ENCODE measurements at regions not wholly inside any gene's neighbourhood (a gene's known extent, or its start where the extent isn't known, plus 50 kb on each side); places are given as distances from the start of the nearest gene placed in this dataset.

GRCh38 chr5:125106271-125106670, 359.8 kb upstream of the ZNF608 start:
- TF ChIP-seq POLR2AphosphoS5 (IDR thresholded peaks at IDR 0.05; ENCODE audit: low read depth, low read length) (no peak), TAF1 (IDR thresholded peaks at IDR 0.05; ENCODE audit: borderline replicate concordance, low read depth, low read length) (no peak)

Data from GM12892 (cell line).